ENCODE measurements at regions not wholly inside any gene's neighbourhood (a gene's known extent, or its start where the extent isn't known, plus 50 kb on each side); places are given as distances from the start of the nearest gene placed in this dataset.
"Not testable (repeated sequence)": the region's sequence is repeated elsewhere in the genome, so short reads cannot be mapped to it uniquely, and the experiment has no call there.

- no peak for DNase-seq (ENCODE audit: low read depth)
Observed at GRCh38 chr1:118564961-118565703, 380.1 kb upstream of the SPAG17 start.

GRCh38 chr1:118563981-118564951 is 379.2 kb upstream of the SPAG17 start:
- no peak for DNase-seq (ENCODE audit: low read depth)

GRCh38 chr1:118558933-118559332 is 373.9 kb upstream of the SPAG17 start:
- no peak for DNase-seq (ENCODE audit: low read depth)

- DNase-seq (ENCODE audit: low read depth): no peak
Observed at GRCh38 chr1:118556936-118557335, 371.9 kb upstream of the SPAG17 start.

- DNase-seq (ENCODE audit: low read depth): no peak
Observed at GRCh38 chr1:118555638-118556037, 370.6 kb upstream of the SPAG17 start.

GRCh38 chr1:118535901-118536300 is 350.9 kb upstream of the SPAG17 start:
- DNase-seq (ENCODE audit: low read depth): no peak

- not testable (repeated sequence) for DNase-seq (ENCODE audit: low read depth)
Observed at GRCh38 chr1:118511922-118512321, 326.9 kb upstream of the SPAG17 start.

GRCh38 chr1:118504867-118505266 is 319.8 kb upstream of the SPAG17 start:
- DNase-seq (ENCODE audit: low read depth): peak; percentile 5

- DNase-seq (ENCODE audit: low read depth): no peak
Observed at GRCh38 chr1:118504221-118504644, 319.2 kb upstream of the SPAG17 start.

GRCh38 chr1:118503752-118504151 is 318.7 kb upstream of the SPAG17 start:
- DNase-seq (ENCODE audit: low read depth): no peak

- no peak for DNase-seq (ENCODE audit: low read depth)
Observed at GRCh38 chr1:118494998-118495397, 310.0 kb upstream of the SPAG17 start.

- DNase-seq (ENCODE audit: low read depth): no peak
Observed at GRCh38 chr1:118488787-118489186, 303.8 kb upstream of the SPAG17 start.

GRCh38 chr1:118487932-118488331 is 302.9 kb upstream of the SPAG17 start:
- DNase-seq (ENCODE audit: low read depth): no peak

- DNase-seq (ENCODE audit: low read depth): no peak
Observed at GRCh38 chr1:118487091-118487490, 302.1 kb upstream of the SPAG17 start.

GRCh38 chr1:118486199-118486598 is 301.2 kb upstream of the SPAG17 start:
- DNase-seq (ENCODE audit: low read depth): no peak

GRCh38 chr1:118485757-118486156 is 300.7 kb upstream of the SPAG17 start:
- DNase-seq (ENCODE audit: low read depth): no peak

GRCh38 chr1:118484893-118485292 is 299.9 kb upstream of the SPAG17 start:
- no peak for DNase-seq (ENCODE audit: low read depth)

- DNase-seq (ENCODE audit: low read depth): no peak
Observed at GRCh38 chr1:118483245-118484006, 298.4 kb upstream of the SPAG17 start.

GRCh38 chr1:118481126-118481525 is 296.1 kb upstream of the SPAG17 start:
- no peak for DNase-seq (ENCODE audit: low read depth)

- DNase-seq (ENCODE audit: low read depth): no peak
Observed at GRCh38 chr1:118479351-118479750, 294.3 kb upstream of the SPAG17 start.

GRCh38 chr1:118473825-118474224 is 288.8 kb upstream of the SPAG17 start:
- DNase-seq (ENCODE audit: low read depth): no peak

GRCh38 chr1:118464460-118464859 is 279.4 kb upstream of the SPAG17 start:
- not testable (repeated sequence) for DNase-seq (ENCODE audit: low read depth)

Measured in LHCN-M2 (cell line).